HG02763 (cell line): ENCODE measurements at regions not wholly inside any gene's neighbourhood (a gene's known extent, or its start where the extent isn't known, plus 50 kb on each side); places are given as distances from the start of the nearest gene placed in this dataset.
A peak's percentile ranks its signal among the peaks of the same experiment; 100 is the strongest.
"Not testable (repeated sequence)": the region's sequence is repeated elsewhere in the genome, so short reads cannot be mapped to it uniquely, and the experiment has no call there.

Experiments used
- ATAC-seq: cut with Tn5 transposase; IDR thresholded peaks from one replicate; pipeline ENCODE4 v1.9.1; 2021; ENCODE audit warnings: mild to moderate bottlenecking, moderate library complexity; ENCODE audit not compliant: unreplicated experiment

DNA sequence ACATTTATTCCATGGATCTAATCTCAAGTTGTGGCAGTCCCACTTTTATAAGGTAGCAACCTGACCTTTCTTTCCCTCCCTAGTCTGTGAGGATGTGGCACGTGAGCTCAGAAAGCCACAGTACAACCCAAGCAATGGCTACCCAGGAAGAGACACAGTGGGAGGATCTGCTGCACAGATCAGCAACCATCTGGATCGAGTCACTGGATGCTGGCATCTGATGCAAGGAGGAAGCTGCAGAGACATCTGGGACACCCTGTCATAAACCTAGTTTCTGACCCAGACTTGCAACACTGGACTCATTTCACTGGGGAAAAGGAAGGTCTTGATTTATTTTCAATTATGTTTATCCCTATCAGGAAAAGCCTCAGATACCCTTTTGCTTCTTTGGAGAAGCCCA, 327.1 kb downstream of the PAPSS1 start:
- no peak for ATAC-seq

DNA sequence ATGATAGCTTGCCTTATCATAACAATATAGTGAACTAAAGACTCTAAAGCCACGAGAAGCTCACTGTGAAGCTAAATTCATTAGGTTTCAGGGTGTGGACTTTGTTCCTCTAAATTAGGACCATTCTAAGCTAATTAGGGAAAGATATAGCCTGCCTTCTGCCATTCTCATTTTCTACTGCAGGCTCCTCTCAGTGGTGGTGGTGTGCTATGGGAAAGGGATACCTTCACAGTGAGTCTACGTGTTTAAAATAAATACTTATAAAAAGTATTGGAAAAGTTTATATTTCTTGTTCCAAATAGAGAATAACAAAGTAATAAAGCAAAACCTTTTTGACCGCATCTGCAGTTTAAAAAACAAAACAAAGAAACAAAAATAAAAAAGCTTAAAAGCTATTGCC, 327.7 kb downstream of the PAPSS1 start:
- ATAC-seq = no peak

DNA sequence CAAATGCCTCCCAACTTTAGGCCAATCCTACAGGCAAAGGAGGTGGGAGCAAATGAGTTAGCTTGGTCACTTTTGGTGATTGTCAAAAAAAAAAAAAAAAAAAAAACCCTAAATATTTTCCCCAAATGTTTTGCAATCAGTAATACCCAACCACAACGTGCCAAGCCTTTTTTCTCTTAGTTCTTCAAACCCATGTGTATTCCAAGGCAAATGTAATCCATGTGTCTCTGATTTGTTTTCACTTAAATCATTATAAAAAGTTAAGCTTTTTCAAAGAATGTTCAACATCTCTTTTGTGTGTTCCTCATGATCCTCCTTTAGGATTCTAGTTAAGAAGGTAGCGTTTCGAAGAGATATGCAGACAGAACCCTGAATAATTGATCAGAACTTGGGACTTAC, 328.4 kb downstream of the PAPSS1 start:
- no peak for ATAC-seq

DNA sequence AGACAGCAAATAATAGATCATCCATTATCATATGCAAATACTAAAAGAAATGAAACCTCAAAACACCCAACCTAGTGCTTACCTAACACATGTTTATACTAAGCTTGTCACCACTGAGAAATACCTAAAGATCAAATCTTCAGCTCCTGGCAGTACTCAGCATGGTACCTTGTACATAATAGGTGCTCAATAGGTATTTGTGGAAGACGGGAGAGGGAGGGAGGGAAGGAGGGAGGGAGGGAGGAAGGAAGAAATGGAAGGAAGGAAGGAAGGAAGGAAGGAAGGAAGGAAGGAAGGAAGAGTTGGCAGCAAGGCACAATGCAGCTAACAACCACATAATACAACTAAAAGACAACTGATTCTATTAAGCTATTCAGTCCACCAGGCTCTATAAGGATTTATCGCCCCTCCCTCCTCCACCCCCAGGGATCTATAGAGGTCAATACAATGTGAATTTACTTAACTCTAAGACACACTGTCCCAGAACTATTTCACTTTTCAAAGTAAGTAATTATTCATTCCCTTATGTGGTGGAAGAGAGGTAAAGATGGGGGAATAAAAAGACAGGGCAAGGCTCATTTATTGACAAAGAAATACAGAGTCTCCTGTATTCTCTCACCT, 328.9 kb downstream of the PAPSS1 start:
- ATAC-seq = no peak

DNA sequence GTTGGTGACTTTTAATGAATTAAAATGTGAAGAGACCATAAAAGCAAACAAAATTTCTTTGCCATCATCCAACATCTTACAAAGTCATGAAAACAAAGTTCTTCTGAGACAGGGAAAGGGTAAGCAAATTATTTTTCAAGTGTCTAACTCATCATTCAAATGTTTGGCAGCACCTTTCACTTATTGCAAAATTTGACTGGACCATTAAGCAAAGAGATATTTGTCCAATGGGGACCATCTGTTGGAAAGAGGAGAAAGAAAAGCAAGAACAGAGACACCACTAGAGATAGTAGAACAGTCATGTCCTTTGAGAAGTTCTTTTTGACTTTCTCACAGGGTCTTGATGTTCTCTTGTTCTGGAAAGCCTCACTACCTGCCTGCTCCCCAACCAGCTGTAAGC, 330.1 kb downstream of the PAPSS1 start:
- ATAC-seq = no peak

DNA sequence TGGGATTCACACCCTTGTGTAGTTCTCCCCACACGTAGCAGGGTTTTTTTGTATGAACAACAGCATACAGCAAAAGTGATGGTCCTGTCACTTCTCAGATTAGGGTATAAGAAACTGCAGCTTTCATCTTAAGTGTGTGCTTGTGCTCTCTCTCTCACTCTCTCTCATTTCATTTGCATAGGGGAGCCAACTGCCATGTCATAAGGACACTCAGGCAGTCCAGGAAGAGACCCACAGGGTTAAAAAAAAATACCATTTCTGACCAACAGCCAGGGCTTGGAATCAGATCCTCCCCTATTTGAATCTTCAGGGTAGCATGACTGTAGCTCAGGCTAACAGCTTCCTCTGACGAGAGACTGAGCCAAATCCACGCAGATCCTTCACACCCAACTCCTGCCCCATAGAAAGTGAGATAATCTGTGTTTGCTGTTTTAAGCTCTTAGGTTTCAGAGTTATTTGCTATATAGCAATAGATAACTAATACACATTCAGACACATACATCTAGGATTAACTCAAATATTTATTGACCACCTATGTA, 331.2 kb downstream of the PAPSS1 start:
- peak; percentile 54 for ATAC-seq

DNA sequence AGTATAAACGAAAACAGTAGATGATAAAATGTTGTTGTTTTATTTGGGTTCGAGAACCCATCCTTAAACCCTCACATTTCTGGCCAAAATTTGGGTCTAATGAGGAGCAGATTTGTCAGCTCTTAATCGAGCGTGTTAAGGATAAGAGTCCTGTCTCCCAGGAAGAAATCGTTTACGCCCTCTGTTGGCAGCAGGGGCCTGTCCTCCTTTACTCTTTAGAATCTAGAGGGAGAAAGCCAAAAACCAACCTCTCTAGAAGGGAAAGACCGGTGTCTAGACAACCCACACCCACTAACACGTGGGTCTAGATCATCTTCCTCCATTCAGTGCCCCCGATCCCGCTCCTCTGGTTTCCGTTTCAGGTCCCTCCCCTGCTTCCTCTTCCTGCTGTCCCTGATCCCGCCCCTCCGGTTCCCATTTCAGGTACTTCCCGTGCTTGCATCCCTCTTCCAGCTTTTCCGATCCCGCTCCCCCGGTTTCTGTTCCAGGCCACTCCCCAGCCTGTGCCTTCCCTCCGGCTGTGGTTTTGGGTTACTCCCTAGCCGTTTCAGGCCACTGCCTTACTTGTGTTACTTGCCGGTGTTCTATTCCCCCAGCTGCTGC, 339.1 kb downstream of the PAPSS1 start:
- no peak for ATAC-seq

DNA sequence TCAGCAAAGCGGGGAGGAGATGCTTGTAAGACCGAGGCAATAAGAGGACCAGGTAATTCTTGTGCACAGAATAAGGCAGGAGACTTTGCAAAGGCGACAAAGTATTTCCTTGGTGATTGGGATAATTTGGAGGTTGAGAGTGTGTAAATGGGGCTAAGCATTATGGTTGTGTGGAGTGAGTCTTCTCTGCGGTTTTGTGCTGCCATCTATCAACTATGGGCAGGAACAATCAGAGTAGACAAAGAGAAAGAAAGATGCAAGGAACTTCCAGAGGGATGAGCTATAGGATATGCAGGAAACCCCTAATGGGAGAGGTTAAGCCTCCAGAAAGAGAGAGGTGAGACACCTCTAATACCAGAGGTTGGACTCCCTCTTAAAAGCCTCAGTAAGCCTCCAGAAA, 339.8 kb downstream of the PAPSS1 start:
- no peak for ATAC-seq

DNA sequence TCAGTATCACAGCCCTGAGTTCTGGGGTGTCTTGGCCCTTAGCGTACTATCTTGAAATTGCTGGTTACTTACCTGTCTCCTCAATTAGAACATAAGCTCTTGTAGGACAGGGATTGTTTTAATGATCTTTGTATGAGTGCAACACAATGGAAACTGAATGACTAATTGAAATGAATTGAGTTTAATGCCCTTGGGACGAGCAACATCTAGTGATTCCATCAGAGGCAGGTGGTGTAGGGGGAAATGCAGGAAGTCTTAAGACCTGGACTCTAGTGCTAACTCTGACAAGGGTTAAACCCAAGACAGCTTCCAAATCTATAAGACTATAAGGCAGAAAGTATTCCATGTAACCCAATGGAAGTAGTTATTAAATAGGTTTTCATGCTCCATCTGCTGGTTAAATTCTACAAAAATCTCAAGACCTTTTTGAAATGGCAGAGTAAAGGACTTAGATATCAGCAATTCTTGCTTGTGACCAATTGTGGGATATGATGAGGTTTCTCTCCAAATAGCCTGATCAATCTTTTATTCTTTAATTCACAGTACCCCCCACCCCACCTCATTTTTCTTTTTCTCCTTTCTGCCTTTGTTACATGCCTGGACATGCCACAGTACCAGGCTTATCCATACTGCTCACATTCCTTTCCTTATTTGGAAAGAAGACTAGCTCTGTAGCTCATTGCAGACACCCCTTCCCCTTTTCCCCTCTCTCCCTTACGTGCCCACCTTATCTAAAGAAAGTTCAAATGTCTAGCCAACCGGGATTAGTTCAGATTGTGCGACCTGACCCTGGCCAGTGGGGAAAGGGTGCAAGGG, 340.8 kb downstream of the PAPSS1 start:
- ATAC-seq = no peak

DNA sequence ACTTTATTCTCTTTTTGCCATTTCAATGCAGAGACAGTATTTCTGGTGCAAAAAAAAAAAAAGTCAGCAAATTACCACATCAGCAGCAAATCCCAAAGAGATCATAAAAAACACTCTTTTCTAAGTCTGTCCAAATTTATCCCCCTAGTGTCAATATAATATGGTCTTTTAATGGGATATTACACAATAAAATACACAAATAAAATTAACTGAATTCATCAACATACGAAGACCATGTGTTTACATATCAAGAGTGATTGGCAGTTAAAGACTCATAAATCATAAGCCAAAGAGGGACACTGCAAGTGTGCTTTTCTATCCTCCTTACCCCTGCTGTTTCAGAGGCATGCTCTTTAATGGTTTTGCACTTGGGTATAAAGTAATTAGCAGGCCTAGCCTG, 340.2 kb upstream of the DKK2 start:
- no peak for ATAC-seq

DNA sequence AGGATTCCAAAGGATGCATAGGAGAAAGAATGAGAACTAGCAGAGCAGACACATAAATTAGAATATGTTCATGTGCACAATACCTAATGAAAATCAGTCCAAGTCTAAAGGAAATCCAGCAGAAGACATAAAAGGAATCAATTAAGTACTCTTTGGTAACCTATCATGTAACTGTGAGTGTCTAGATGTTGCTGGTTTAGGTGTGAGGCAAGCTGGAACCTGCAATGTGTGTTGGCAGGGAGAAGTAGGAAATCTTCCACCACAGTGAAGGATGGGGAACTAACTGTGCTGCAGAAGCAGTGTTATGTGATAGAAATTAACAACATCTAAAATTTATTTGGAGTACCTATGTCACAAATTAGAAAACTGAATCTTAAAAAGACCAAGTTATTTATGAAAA, 330.8 kb upstream of the DKK2 start:
- no peak for ATAC-seq

DNA sequence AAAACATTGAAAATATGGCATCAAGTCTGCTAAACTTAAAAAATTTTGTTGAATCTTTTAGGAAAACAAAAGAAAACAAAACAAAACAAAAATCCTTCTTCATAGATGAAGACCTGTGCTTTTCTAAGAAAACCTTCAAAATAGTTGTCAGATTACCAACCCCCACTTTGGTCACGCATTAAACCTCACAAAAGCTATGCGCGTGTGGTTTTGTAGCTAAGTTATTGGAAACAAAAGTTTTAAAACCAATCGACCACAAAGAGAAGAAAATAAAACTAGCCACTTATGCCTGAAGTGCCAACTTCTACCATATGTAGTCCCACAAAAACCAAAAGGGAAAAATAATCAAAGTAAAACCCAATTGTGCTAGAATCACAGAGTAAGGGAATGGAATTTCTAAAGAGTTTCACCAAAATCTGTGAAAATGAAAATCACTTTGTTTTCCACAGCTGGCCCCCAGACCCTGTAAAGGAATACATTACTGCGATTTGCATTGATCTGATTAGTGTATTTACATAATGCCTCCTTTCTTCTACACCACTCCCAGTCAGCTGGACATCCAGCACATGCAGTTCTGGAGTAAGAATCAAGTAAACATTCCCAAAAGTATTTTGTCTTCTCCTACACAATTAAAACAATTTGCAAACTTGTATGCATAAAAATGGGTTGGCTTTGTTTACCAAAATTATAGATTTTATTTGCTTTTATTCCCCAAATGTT, 330.1 kb upstream of the DKK2 start:
- ATAC-seq = no peak

DNA sequence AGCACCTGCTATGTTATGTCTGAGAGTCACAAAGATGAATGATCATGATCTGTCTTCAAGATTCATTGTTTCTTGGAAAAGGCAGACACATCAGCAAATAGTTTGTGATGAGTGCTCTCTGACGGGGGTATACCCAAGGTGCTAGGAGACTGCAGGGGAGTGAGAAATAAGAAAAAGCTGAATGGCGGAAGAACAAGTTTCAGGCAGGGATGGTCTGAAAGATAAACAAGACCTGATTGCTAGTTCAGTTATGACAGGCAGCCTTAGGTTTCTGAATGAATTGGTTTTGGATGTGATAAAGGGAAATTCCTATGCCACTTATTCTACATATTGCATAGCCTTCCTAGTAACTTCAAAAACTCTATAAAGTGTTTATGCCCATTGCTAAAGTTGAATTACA, 327.0 kb upstream of the DKK2 start:
- no peak for ATAC-seq

DNA sequence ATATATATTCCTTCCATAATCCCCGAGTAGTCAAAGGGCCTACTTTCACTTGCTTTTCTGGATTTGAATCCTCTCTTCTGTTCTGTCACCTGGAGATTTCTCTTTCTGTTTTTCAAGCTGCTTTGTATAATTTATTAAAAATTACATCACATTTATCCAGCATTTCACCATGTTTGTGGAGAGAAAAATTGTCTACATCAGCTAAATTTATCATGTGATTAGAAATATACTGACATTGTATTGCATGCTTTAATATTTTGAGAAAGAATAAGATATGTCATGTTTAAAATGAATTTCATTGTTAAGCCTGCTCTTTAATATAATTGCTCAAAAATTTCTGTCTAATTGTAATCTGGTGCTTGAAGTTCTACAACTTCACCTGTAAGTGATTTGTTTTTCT, 323.1 kb upstream of the DKK2 start:
- no peak for ATAC-seq

DNA sequence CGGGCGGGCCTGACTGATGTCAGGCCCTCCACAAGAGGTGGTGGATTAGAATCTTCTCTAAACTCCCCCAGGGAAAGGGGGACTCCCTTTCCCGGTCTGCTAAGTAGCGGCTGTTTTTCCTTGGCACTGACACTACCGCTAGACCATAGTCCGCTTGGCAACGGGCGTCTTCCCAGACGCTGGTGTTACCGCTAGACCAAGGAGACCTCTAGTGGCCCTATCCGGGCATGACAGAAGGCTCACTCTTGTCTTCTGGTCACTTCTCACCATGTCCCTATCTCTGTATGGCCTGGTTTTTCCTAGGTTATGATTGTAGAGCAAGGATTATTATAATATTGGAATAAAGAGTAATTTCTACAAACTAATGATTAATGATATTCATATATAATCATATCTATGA, 318.2 kb upstream of the DKK2 start:
- not testable (repeated sequence) for ATAC-seq

DNA sequence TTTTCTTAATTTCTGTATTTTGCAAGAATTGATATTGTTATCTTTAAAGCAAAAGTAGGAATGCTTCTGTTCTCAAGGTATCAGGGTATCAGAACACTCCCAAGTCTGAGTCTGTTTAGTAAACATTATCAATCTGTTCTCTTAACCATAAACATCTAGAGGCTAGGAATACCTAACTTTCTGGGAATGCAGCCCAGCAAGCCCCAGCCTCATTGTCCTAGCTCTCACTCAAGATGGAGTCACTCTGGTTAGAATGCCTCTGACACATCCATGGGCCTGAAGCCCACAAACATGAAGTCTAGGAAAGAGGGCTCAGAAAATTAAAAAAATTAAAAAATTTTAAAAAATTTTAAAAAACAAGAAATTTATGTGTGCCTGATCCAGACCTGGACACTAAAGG, 315.1 kb upstream of the DKK2 start:
- ATAC-seq = no peak

DNA sequence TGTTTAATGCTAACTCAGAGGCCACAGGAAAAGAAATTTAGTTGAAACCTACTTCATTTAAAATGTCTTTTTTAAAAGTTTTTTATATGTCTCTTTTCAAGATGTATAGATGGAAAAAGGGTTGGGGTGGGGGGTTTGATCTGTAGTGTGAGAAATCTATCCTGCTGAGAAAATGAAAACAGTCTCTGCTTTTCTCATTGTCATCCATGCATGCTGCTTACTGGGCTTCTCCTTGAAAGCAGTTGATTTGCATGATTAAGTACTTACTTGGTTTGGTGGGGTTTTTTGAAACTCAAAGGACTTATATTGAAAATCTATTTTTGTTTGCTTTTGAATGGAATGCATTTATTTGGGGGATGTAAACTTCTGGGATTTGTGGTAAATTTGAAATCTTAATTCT, 313.6 kb upstream of the DKK2 start:
- no peak for ATAC-seq

DNA sequence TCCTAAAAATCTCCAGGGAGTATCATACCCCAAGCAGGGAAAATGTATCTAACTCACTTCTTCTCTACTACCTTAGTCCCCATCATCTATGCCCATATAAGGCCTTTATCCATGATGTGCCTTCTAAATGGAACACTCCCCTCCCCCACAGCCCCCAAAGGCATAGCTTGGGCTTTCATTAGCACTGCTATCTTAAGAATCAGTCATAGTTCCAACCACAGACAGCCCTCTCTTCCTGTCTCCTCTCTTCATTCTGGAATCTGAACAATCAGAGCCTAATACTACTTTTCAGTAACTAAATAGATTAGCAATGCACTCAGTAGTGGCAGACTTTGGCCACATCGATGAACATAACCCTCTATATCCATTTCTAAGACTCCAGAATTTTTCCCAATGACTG, 313.2 kb upstream of the DKK2 start:
- ATAC-seq = no peak

DNA sequence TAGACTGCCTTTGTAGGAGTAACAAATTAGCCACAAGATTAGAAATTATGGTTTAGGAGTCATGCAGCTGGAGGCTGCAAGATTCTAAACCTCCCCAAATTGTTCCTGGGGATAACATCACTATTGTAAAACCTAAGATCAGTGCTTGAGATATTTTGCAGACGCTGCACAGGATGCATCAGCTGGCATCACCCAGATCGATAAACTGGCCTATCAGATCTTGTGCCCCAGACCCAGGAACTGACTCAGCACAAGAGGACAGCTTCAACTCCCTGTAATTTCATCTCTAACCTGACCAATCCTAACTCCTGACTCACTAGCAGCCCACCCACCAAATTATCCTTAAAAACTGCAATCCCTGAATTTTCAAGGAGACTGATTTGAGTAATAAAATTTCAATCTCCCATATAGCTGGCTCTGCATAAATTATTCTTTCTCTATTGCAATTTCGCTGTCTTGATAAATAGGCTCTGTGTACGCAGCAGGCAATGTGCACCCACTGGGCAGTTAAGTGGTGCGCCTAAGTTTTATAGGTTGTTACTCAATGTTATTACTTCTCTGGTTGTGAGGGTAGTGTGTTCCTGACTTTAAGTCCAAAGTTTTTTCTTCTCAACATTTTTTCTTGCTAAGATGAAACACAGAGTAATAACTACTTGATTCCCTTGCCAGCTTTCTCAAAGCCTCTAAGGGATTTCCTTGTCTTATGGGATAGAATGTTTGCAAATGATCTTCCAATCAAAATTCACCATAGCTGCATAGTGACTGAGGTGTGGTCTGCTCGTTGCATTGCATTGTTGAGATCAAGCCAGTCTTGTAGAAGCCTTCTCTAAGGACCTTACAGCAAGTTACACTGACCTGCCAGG, 312.3 kb upstream of the DKK2 start:
- ATAC-seq = no peak

DNA sequence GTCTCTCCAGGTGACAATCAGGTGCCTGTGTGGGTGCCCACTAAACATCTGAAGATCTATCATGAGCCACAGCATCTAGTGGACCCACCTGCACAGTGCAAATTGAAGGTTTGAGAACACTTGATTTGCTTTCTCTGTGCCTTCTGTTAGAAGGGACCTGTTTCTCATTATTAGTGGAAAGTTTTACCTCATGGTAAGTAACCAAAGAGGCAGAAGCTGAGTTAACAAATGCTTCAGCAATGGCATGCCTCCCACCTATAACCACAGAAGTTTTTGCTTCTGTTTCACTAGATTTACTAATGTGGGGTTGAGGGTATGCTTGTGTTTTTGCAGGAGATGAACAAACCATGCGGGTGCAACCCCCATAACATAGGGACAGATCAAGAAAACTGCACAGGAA, 297.4 kb upstream of the DKK2 start:
- ATAC-seq = no peak

DNA sequence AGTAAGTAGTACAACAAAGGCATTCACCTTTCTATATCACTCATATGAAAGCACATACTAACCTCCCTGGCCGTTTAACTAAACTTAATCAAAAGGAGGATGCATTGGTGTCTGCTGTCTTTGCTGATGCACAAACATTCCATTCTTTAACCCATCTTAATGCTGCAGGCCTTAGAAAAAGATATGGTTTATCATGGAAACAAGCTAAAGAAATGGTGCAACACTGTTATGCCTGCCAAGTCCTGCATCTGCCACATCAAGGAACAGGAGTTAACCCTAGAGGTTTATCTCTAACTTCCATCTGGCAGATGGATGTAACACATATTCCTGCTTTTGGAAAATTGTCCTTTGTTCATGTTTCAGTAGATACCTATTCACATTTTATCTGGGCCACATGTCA, 296.5 kb upstream of the DKK2 start:
- not testable (repeated sequence) for ATAC-seq
